Epithelial cell of proximal tubule (primary cell): ENCODE measurements at regions not wholly inside any gene's neighbourhood (a gene's known extent, or its start where the extent isn't known, plus 50 kb on each side); places are given as distances from the start of the nearest gene placed in this dataset.

Source experiments
- DNase-seq: peaks from one replicate; pipeline ENCODE4 v3.0.0-alpha.2; 2011; ENCODE audit warnings: low read depth
- H3K4me3 ChIP-seq: 2 replicates; pipeline ENCODE4 v1.5.1; 2011; ENCODE audit warnings: low read depth, mild to moderate bottlenecking, low read length
- CTCF ChIP-seq: conservative IDR thresholded peaks from 2 replicates; pipeline ENCODE4 v1.5.1; 2012; ENCODE audit warnings: low read depth, mild to moderate bottlenecking, low read length

- no peak for DNase-seq
- no peak overlapping the region for H3K4me3 ChIP-seq
- TF ChIP-seq CTCF, result no peak
Observed at GRCh38 chr14:43901911-43902673, 605.0 kb downstream of the FSCB start.

DNA sequence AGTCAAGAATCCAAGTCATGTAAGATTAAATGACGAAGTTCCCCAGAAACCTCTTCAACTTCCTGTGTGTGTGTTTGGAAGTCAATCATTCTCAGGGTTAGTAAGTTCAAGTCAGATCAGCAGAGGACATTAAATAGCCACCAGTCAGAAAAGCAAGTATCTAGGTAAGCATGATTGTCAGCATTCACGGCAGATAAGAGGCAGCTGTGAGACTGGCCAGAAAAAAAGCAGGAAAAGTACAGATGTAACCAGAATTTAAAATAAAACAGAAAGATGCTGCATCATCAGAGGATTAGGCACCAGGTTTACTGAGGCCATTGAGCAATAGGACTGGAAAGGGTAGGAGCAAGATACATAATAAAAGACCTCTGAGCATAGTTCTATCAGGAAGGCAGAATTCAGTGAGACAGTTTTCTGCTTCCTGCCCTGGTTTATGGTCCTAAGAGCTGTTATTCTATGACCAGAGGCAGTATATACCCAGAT lies 606.9 kb downstream of the FSCB start:
- no peak for TF ChIP-seq CTCF
- H3K4me3 ChIP-seq, result no peak overlapping the region
- DNase-seq, result no peak

DNA sequence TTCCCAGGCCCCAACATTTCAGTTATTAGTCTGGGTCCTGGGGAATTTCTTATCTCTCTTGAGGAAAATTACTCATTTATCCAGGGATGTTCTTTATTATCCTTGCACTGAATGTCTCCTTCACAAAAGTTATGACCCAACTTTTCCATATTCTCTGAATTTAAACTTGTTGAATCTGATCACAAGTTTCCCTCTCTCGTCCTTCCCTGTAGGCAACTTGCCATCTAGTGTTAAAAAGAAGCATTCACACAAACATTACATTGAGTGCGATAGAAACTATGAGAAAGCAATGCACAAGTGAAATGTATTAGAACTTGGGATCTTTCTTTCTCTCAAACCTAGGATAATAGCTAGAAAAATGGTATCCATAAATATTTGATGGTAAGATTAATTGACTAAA lies 608.4 kb downstream of the FSCB start:
- TF ChIP-seq CTCF, result no peak
- DNase-seq, result no peak
- no peak overlapping the region for H3K4me3 ChIP-seq

DNA sequence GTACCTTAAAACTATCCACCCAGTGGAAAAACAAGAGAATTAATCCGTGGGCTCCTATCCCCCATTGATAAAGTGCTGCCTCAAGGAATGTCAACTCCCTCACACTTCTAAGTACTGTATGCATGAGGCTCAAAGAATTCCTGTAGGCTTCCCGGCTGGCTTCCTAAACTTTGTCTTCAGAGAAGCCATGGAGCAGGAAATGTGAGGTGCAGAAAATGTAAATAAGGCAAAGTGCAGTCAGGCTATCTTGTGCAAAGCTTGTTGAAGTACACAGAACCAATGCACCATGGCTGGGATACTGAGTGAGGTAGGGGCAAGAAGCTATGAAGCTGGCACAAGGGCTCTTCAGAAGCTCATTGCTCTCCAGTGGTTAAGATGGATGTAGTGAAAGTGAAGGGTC lies 611.0 kb downstream of the FSCB start:
- no peak for TF ChIP-seq CTCF
- no peak for DNase-seq

DNA sequence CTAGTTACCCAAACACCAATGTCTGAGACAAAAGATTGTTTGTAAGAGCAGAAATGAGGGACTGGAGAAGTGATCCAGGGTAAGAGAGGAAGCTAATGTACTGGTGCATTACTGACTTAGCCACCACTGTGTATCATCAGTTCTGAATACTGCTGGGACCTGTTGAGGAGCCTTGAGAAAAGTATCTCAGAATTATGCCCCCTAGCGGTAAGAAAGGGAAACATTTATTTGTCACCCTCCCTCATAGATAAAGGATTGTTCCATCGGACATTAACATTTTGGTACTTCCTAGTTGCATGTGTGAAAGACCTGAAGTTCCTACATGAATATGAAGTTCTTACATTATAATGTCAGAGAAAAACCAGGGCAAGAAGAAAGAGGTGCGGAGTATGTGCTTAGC lies 612.5 kb downstream of the FSCB start:
- peak; percentile 49 for TF ChIP-seq CTCF
- DNase-seq, result no peak
- no peak overlapping the region for H3K4me3 ChIP-seq

More for the DNA sequence above, 611.0 kb downstream of the FSCB start:
- no peak overlapping the region for H3K4me3 ChIP-seq

DNA sequence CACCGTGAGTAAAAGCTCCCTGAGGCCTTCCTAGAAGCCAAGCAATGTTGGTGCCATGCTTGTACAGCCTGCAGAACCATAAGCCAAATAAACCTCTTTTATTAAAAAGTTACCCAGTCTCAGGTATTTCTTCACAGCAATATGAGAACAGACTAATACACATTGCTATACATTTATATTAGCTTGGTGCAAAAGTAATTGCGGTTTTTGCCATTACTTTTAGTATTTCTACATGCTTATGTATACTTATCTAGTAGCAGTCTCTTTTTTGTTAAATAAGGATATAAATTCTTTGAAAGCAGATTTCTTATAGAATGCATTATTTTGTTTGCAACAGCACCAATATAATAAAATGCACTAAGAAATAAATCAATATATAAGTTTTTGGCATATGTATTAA lies 619.6 kb downstream of the FSCB start:
- no peak overlapping the region for H3K4me3 ChIP-seq
- no peak for TF ChIP-seq CTCF
- DNase-seq, result no peak
